CD14-positive monocyte (primary cell): ENCODE measurements at regions not wholly inside any gene's neighbourhood (a gene's known extent, or its start where the extent isn't known, plus 50 kb on each side); places are given as distances from the start of the nearest gene placed in this dataset.

Experiments
- DNase-seq, 3 donors: peaks; one replicate each; pipeline ENCODE4 v3.0.0-alpha.2; 2011 to 2022
- H2AFZ ChIP-seq: 2 replicates; pipeline ENCODE4 v1.6.0; 2012; ENCODE audit warnings: mild to moderate bottlenecking, low read depth, low read length, inconsistent platforms; ENCODE audit not compliant: insufficient read depth, poor library complexity, severe bottlenecking
- H3K27ac ChIP-seq, 2 donors: 1 replicate in 1 of 2; 2 replicates in 1 of 2; pipeline ENCODE4 v1.5.1; 2012 to 2013; ENCODE audit warnings: low read length in 2 of 2, control low read depth in 1 of 2, inconsistent platforms in 1 of 2, low read depth in 1 of 2, mild to moderate bottlenecking in 1 of 2
- H3K27me3 ChIP-seq, 2 donors: one replicate each; pipeline versions ENCODE4 v1.6.0 to v1.6.1; 2011 to 2013; ENCODE audit warnings: low read length in 2 of 2; ENCODE audit not compliant: control insufficient read depth in 2 of 2, insufficient read depth in 2 of 2
- H3K36me3 ChIP-seq, 2 donors: replicated peaks in 1 of 2; 1 replicate in 1 of 2; 2 replicates in 1 of 2; pipeline versions ENCODE4 v1.5.1 to v1.6.1; 2012 to 2013; ENCODE audit warnings: low read length in 2 of 2, control low read depth in 1 of 2, inconsistent platforms in 1 of 2, mild to moderate bottlenecking in 1 of 2; ENCODE audit not compliant: insufficient read depth in 2 of 2, control insufficient read depth in 1 of 2
- H3K4me1 ChIP-seq, 2 donors: 1 replicate in 1 of 2; 2 replicates in 1 of 2; pipeline versions ENCODE4 v1.5.1 to v1.6.1; 2012 to 2013; ENCODE audit warnings: low read length in 2 of 2, control low read depth in 1 of 2, inconsistent platforms in 1 of 2, mild to moderate bottlenecking in 1 of 2, moderate library complexity in 1 of 2; ENCODE audit not compliant: insufficient read depth in 2 of 2, control insufficient read depth in 1 of 2
- H3K4me2 ChIP-seq: replicated peaks from 2 replicates; pipeline ENCODE3; 2012; ENCODE audit warnings: low read length, moderate library complexity, mild to moderate bottlenecking; ENCODE audit not compliant: poor library complexity, severe bottlenecking; ENCODE audit errors: extremely low read depth
- H3K4me3 ChIP-seq, 3 experiments: fragments of 200-600 bp in 1 of 3; sonication (generic) in 1 of 3; replicated peaks in 1 of 3; 1 replicate in 2 of 3; 2 replicates in 1 of 3; pipeline ENCODE4 v1.5.1; 2011 to 2013; ENCODE audit warnings: low read length in 3 of 3, mild to moderate bottlenecking in 3 of 3, control low read depth in 2 of 3, low read depth in 2 of 3, inconsistent platforms in 1 of 3, moderate library complexity in 1 of 3
- H3K79me2 ChIP-seq: 2 replicates; pipeline ENCODE4 v1.6.0; 2012; ENCODE audit warnings: mild to moderate bottlenecking, control low read depth, inconsistent platforms, low read length, moderate library complexity; ENCODE audit not compliant: insufficient read depth
- H3K9ac ChIP-seq: 2 replicates; pipeline ENCODE4 v1.6.0; 2017; ENCODE audit warnings: low read length, mild to moderate bottlenecking; ENCODE audit not compliant: insufficient read depth, poor library complexity, severe bottlenecking
- H3K9me3 ChIP-seq, 2 donors: replicated peaks in 1 of 2; 1 replicate in 1 of 2; 2 replicates in 1 of 2; pipeline versions ENCODE4 v1.5.1 to v1.6.1; 2012 to 2013; ENCODE audit warnings: low read length in 2 of 2, control low read depth in 1 of 2; ENCODE audit not compliant: control insufficient read depth in 1 of 2, insufficient read depth in 1 of 2
- H4K20me1 ChIP-seq: 2 replicates; pipeline ENCODE4 v1.6.0; 2012; ENCODE audit warnings: mild to moderate bottlenecking, low read length, control low read depth, moderate library complexity; ENCODE audit not compliant: insufficient read depth
- H3K27ac Mint-ChIP-seq, 7 donors: one replicate each; pipeline ENCODE4 v1.8.0; 2020; ENCODE audit warnings: mild to moderate bottlenecking in 7 of 7, mixed read lengths in 7 of 7, moderate library complexity in 6 of 7, inconsistent platforms in 2 of 7
- H3K27me3 Mint-ChIP-seq, 3 donors: one replicate each; pipeline ENCODE4 v1.8.0; 2021 to 2022; ENCODE audit warnings: low read depth in 3 of 3, mild to moderate bottlenecking in 3 of 3, mixed read lengths in 3 of 3, moderate library complexity in 3 of 3, inconsistent platforms in 1 of 3
- H3K36me3 Mint-ChIP-seq, 2 donors: one replicate each; pipeline ENCODE4 v1.8.0; 2020; ENCODE audit warnings: mixed read lengths in 2 of 2, inconsistent platforms in 1 of 2, mild to moderate bottlenecking in 1 of 2
- H3K4me1 Mint-ChIP-seq: one replicate; pipeline ENCODE4 v1.8.0; 2020; ENCODE audit warnings: mild to moderate bottlenecking, mixed read lengths
- H3K4me3 Mint-ChIP-seq, 2 donors: one replicate each; pipeline ENCODE4 v1.8.0; 2020; ENCODE audit warnings: mild to moderate bottlenecking in 2 of 2, mixed read lengths in 2 of 2, moderate library complexity in 1 of 2
- H3K9me3 Mint-ChIP-seq, 7 donors: one replicate each; pipeline ENCODE4 v1.8.0; 2020 to 2022; ENCODE audit warnings: mixed read lengths in 7 of 7, mild to moderate bottlenecking in 6 of 7, moderate library complexity in 6 of 7, inconsistent platforms in 2 of 7
- CTCF ChIP-seq: fragments of 200-600 bp; IDR thresholded peaks from one replicate; pipeline ENCODE4 v1.8.0; 2022; ENCODE audit warnings: antibody characterized with exemption, mild to moderate bottlenecking
- WGBS: methylation state at CpG from one replicate; pipeline ENCODE4 v1.1.5; 2013; ENCODE audit warnings: missing lambda C conversion rate; ENCODE audit not compliant: insufficient coverage; 5-methylcytosine and 5-hydroxymethylcytosine counted together
- intact Hi-C, 2 donors: fragments of 100-400 bp; cut with micrococcal nuclease; formaldehyde crosslinking; loops; one replicate each; pipeline versions ENCODE4 v1.15.0 to v1.15.1; 2023

- H4K20me1 ChIP-seq = no peaks in the 10 kb centered on the region
- no peak overlapping the region for H3K4me3 ChIP-seq
- Mint-ChIP-seq H3K9me3 (peaks cover 0 to 5% (median 0%) of the 10 kb centered on the region in 7 donors), H3K27me3 (peaks cover 0 to 3% (median 0%) of the 10 kb centered on the region in 3 donors), H3K36me3 (no peaks in the 10 kb centered on the region), H3K27ac (no peak overlapping the region), H3K4me1 (no peaks in the 10 kb centered on the region), H3K4me3 (no peak overlapping the region)
- intact Hi-C loops = no loop called here
- H3K4me1 ChIP-seq = no peaks in the 10 kb centered on the region
- H3K9me3 ChIP-seq = peaks cover 0 to 7% of the 10 kb centered on the region in 2 donors
- no peaks in the 10 kb centered on the region for H3K27me3 ChIP-seq
- DNase-seq = no peak
- no peaks in the 10 kb centered on the region for H3K36me3 ChIP-seq
- no peak for TF ChIP-seq CTCF
- H3K4me2 ChIP-seq = no peak overlapping the region
- H3K27ac ChIP-seq = no peak overlapping the region
- H3K79me2 ChIP-seq = no peaks in the 10 kb centered on the region
- H2AFZ ChIP-seq = no peak overlapping the region
- no peak overlapping the region for H3K9ac ChIP-seq
These were observed 253.5 kb downstream of the DMRTA1 start for GRCh38 chr9:22700171-22700570.

GRCh38 chr9:22718653-22719052 lies 272.0 kb downstream of the DMRTA1 start:
- H3K9me3 Mint-ChIP-seq = peaks cover 0 to 4% (median 2%) of the 10 kb centered on the region in 7 donors
- no peaks in the 10 kb centered on the region for H3K27me3 ChIP-seq
- H3K36me3 ChIP-seq = no peaks in the 10 kb centered on the region
- no peak overlapping the region for H3K9ac ChIP-seq
- H3K27ac Mint-ChIP-seq = no peak overlapping the region
- DNase-seq = no peak
- H3K27ac ChIP-seq = no peak overlapping the region
- H3K27me3 Mint-ChIP-seq = no peaks in the 10 kb centered on the region
- no peaks in the 10 kb centered on the region for H3K4me1 Mint-ChIP-seq
- no peaks in the 10 kb centered on the region for H3K4me1 ChIP-seq
- H3K9me3 ChIP-seq = no peaks in the 10 kb centered on the region
- no peak overlapping the region for H2AFZ ChIP-seq
- intact Hi-C loops = no loop called here
- H3K36me3 Mint-ChIP-seq = no peaks in the 10 kb centered on the region
- H3K79me2 ChIP-seq = no peaks in the 10 kb centered on the region
- H4K20me1 ChIP-seq = no peaks in the 10 kb centered on the region
- no CpG with 5 or more reads among the region's 1 CpG for WGBS
- no peak overlapping the region for H3K4me2 ChIP-seq
- H3K4me3 Mint-ChIP-seq = no peak overlapping the region
- TF ChIP-seq CTCF = no peak
- no peak overlapping the region for H3K4me3 ChIP-seq
